ENCODE measurements at regions not wholly inside any gene's neighbourhood (a gene's known extent, or its start where the extent isn't known, plus 50 kb on each side); places are given as distances from the start of the nearest gene placed in this dataset.
"Not testable (repeated sequence)": the region's sequence is repeated elsewhere in the genome, so short reads cannot be mapped to it uniquely, and the experiment has no call there.

DNA sequence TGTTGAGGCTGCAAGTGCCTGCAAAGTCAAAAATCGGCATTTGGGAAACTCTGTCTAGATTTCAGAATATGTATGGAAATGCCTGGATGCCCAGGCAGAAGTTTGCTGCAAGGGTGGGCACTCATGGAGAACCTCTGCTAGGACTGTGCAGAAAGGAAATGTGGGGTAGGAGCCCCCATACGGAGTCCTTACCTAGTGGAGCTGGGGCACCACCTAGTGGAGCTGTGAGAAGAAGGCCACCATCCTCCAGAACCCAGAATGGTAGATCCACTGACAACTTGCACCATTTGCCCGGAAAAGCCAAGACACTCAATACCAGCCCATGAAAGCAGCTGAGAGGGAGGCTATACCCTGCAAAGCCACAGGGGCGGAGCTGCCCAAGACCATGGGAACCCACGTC lies 671.2 kb upstream of the ZWINT start:
- not testable (repeated sequence) for TF ChIP-seq CTCF (conservative IDR thresholded peaks at IDR 0.05; ENCODE audit: low read length); EZH2phosphoT487 (IDR thresholded peaks at IDR 0.05; ENCODE audit: borderline replicate concordance)
